Epithelial cell of prostate (primary cell): ENCODE measurements at regions not wholly inside any gene's neighbourhood (a gene's known extent, or its start where the extent isn't known, plus 50 kb on each side); places are given as distances from the start of the nearest gene placed in this dataset.
"Not testable (repeated sequence)": the region's sequence is repeated elsewhere in the genome, so short reads cannot be mapped to it uniquely, and the experiment has no call there.

Experiments
- DNase-seq: peaks from one replicate; pipeline ENCODE4 v3.0.0-alpha.2; 2011; ENCODE audit warnings: low read depth, low spot score
- H3K27ac ChIP-seq: fragments of 450-650 bp; 2 replicates; pipeline ENCODE4 v1.5.1; 2017; ENCODE audit warnings: mild to moderate bottlenecking

GRCh38 chr7:119028736-119029135 is 804.2 kb downstream of the ANKRD7 start:
- no peak overlapping the region for H3K27ac ChIP-seq
- DNase-seq = no peak

GRCh38 chr7:119032136-119032535 is 807.6 kb downstream of the ANKRD7 start:
- H3K27ac ChIP-seq, DNase-seq: not testable (repeated sequence)

GRCh38 chr7:119033641-119034040 is 809.1 kb downstream of the ANKRD7 start:
- H3K27ac ChIP-seq = no peak overlapping the region
- no peak for DNase-seq

GRCh38 chr7:119037941-119038340 is 813.4 kb downstream of the ANKRD7 start:
- H3K27ac ChIP-seq = no peak overlapping the region
- DNase-seq = no peak

GRCh38 chr7:119046068-119046467 is 821.6 kb downstream of the ANKRD7 start:
- DNase-seq = no peak
- no peak overlapping the region for H3K27ac ChIP-seq

- no peak overlapping the region for H3K27ac ChIP-seq
- DNase-seq = no peak
These were observed 841.5 kb downstream of the ANKRD7 start for GRCh38 chr7:119065966-119066365.

- H3K27ac ChIP-seq = no peak overlapping the region
- no peak for DNase-seq
These were observed 861.5 kb downstream of the ANKRD7 start for GRCh38 chr7:119086026-119086425.

- DNase-seq = peak; percentile 18
- no peak overlapping the region for H3K27ac ChIP-seq
These were observed 866.3 kb downstream of the ANKRD7 start for GRCh38 chr7:119090851-119091250.

- no peak overlapping the region for H3K27ac ChIP-seq
- DNase-seq = no peak
These were observed 872.2 kb downstream of the ANKRD7 start for GRCh38 chr7:119096683-119097082.

- DNase-seq = peak; percentile 3
These were observed 876.2 kb downstream of the ANKRD7 start for GRCh38 chr7:119100611-119101258.

GRCh38 chr7:119102291-119102690 is 877.8 kb downstream of the ANKRD7 start:
- H3K27ac ChIP-seq = no peak overlapping the region
- DNase-seq = no peak

More at GRCh38 chr7:119100611-119101258, 876.2 kb downstream of the ANKRD7 start:
- not testable (repeated sequence) for H3K27ac ChIP-seq

- H3K27ac ChIP-seq = no peak overlapping the region
- DNase-seq = no peak
These were observed 880.9 kb downstream of the ANKRD7 start for GRCh38 chr7:119105381-119105780.

GRCh38 chr7:119123326-119123725 is 898.8 kb downstream of the ANKRD7 start:
- no peak for DNase-seq
- H3K27ac ChIP-seq = no peak overlapping the region

GRCh38 chr7:119127706-119128105 is 903.2 kb downstream of the ANKRD7 start:
- no peak overlapping the region for H3K27ac ChIP-seq
- DNase-seq = no peak

GRCh38 chr7:119132436-119132835 is 907.9 kb downstream of the ANKRD7 start:
- no peak overlapping the region for H3K27ac ChIP-seq
- DNase-seq = no peak

GRCh38 chr7:119167431-119167830 is 942.9 kb downstream of the ANKRD7 start:
- no peak for DNase-seq
- no peak overlapping the region for H3K27ac ChIP-seq

GRCh38 chr7:119172043-119172442 is 947.5 kb downstream of the ANKRD7 start:
- no peak for DNase-seq
- no peak overlapping the region for H3K27ac ChIP-seq

- no peak for DNase-seq
- H3K27ac ChIP-seq = no peak overlapping the region
These were observed 951.6 kb downstream of the ANKRD7 start for GRCh38 chr7:119175911-119176627.

- DNase-seq = no peak
- H3K27ac ChIP-seq = no peak overlapping the region
These were observed 953.4 kb downstream of the ANKRD7 start for GRCh38 chr7:119177863-119178262.

GRCh38 chr7:119184124-119184788 is 959.8 kb downstream of the ANKRD7 start:
- no peak overlapping the region for H3K27ac ChIP-seq
- DNase-seq = no peak

- DNase-seq = no peak
- H3K27ac ChIP-seq = no peak overlapping the region
These were observed 971.7 kb downstream of the ANKRD7 start for GRCh38 chr7:119196183-119196582.
